GM12872 (cell line): ENCODE measurements at regions not wholly inside any gene's neighbourhood (a gene's known extent, or its start where the extent isn't known, plus 50 kb on each side); places are given as distances from the start of the nearest gene placed in this dataset.

Experiments
- TF ChIP-seq, protein P1 (sequence below): IDR thresholded peaks from 3 replicates; pipeline ENCODE4 v1.5.1; 2011; ENCODE audit warnings: low read depth, mild to moderate bottlenecking, low read length, moderate library complexity; ENCODE audit not compliant: insufficient read depth

DNA sequence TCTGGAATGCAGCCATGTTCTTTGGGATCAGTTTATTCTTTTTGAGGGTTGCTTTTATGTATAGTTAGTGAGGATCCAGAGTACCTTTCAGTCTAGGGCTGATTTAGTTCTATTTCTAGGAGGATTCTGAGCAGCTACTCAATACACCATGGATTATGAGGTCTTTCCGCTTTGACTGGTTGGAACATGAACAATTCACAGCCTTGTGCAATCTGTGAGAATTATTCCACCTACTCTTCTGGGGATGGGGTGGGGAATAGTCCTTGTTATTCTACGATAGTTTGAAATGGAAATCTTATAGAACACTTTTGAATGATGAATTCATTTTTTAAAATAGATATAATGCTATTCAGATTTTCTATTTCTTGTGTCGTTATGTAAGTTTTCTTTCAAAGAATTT, 212.3 kb upstream of the ARRDC3 start:
- TF ChIP-seq, protein P1, sequence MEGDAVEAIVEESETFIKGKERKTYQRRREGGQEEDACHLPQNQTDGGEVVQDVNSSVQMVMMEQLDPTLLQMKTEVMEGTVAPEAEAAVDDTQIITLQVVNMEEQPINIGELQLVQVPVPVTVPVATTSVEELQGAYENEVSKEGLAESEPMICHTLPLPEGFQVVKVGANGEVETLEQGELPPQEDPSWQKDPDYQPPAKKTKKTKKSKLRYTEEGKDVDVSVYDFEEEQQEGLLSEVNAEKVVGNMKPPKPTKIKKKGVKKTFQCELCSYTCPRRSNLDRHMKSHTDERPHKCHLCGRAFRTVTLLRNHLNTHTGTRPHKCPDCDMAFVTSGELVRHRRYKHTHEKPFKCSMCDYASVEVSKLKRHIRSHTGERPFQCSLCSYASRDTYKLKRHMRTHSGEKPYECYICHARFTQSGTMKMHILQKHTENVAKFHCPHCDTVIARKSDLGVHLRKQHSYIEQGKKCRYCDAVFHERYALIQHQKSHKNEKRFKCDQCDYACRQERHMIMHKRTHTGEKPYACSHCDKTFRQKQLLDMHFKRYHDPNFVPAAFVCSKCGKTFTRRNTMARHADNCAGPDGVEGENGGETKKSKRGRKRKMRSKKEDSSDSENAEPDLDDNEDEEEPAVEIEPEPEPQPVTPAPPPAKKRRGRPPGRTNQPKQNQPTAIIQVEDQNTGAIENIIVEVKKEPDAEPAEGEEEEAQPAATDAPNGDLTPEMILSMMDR: no peak

DNA sequence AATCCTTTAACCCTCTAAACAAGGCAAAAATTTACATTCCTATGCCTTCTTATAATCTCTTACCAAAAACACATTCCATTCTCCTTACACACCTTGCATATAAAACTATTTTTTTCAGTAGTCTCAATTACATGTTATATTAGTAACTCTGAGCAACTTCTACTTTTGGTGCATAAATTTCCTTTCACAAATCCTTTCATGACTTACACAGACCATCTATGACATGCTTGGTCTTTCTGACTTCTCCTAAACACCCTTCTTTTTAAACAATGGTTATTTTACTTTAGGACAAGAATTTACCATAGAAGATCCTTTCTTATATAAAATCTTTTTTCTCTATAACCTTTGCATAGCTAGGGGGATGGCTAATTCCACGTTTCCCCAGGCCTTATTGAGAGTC, 208.0 kb upstream of the ARRDC3 start:
- TF ChIP-seq, protein P1: no peak

DNA sequence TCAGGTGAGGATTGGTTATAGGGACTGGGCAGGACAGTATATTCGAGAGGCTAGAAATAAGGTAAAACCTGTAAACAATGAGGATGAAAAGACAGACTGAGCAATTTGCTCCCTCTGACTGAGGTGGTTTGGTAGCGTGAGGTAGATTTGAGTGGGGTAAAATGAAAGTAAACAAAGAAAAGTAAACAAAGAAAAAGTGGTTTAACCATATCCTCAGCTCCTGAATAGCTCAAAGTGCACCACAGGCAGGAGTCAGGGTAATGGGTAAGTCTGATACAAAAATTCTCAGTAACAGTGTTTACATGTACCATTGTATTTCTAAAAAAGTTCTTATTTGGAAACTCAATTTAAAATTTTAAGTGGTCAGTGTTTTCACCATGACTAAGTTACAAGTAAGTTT, 203.1 kb upstream of the ARRDC3 start:
- TF ChIP-seq, protein P1: no peak

DNA sequence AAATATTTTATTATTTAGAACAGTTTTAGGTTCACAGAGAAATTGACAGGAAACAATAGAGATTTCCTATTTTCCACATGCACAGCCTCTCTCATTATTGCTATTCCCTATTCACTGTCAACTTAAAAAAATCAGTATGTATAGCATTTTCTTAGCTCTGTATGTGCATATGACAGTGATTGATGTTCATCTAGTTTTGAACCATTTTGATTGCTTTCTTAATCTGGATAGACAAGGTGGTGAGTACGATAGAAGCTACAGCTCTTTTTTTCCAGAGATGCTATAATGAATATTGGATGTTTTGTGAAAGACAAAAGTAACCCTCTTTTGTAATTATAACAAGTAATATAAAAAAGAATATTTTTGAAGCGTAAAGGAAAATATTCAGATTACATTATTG, 201.2 kb upstream of the ARRDC3 start:
- TF ChIP-seq, protein P1: no peak

DNA sequence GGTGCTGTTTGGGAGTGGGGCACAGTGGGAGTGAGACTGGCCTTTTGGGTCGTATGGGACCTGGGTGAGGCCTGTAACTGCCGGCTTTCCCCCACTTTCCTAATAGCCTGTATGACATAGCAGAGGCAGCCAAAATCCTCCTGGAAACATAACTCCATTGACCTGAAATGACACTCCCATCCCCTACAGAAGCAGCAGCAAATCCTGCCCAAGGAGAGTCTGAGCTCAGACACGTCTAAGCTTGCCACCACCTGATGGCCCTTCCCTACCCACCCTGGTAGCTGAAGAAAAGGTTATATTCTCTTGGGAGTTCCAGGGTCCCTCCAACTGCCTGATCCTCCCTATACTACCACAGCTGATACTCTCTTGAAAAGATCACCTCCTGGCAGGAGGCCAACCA, 179.8 kb upstream of the ARRDC3 start:
- TF ChIP-seq, protein P1: no peak

DNA sequence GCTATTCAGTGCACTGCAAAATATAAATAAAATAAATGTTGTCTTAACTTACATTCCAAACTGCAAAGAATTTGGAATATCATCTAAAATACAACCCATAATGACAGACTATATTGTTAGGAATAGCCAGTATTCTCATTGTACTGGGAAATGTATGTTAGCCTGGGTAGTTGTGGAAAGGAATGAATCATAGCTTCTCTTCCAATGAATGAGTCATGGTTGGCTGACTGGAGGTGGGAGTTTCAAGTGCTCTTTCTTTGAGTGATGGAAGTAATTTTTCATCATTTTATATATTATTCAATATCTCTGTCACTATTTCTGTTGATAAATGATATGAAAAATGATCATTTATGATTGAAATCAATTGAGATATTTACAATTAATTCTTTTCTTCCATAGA, 158.6 kb upstream of the ARRDC3 start:
- TF ChIP-seq, protein P1: no peak

DNA sequence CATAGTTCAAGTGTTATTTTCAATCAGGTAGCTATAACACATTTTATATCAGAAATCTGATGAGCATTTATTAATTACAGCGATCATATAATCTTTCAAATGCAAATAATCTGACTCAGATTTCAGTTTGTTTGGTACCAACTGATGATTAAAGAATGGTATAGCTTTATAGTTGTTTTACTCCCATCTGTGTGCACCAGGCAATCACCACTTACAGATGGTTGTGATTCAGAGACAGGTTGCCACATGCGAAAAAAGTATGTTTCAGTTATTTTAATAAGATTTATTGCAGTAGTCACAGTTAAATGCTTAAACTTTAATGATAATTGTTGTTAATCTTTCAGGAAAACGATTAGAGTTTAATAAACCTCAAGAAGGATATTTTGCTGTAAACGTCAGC, 155.1 kb upstream of the ARRDC3 start:
- TF ChIP-seq, protein P1: no peak

DNA sequence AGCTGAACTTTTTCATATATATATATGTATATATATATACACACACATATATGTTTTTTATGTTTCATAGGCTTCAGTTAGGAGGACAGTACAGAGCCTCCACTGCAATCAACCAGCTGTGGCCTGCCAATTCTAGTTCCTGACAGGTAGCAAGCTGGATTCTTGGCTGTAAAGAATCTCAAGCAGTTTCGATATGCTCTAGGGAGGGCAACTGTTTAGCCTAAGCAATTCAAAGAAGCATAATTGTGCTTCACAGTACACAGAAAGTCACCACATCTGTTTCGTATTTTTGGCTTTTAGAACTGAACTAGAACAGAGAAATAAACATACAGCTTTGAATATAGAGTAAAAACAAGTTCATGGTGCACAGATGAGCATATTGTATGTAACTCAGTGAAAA, 152.4 kb upstream of the ARRDC3 start:
- TF ChIP-seq, protein P1: no peak
